ENCODE measurements at regions not wholly inside any gene's neighbourhood (a gene's known extent, or its start where the extent isn't known, plus 50 kb on each side); places are given as distances from the start of the nearest gene placed in this dataset.

DNA sequence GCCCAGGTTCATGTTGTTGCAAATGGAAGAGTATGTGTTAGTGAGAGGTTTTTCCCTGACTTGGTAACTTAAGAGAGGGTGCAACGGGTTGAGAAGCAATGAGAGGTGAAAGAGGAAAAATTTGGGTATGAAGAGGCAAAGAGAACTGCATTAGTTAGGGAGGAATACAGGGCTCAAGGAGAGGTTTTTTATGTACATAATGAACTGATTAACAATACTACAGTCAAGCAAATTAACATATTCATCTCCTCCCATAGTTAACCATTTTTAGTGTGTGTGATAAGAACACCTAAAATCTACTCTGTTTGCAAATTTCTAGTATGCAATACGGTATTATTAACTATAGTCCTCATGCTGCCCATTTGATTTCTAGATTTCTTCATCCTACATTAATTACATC, 79.5 kb upstream of the HTR1E start:
- H3K27me3 ChIP-seq (ENCODE audit: insufficient read depth in 3 of 3, low read length in 2 of 3): no peaks in the 10 kb centered on the region
- H3K36me3 ChIP-seq (ENCODE audit: insufficient read depth in 1 of 2, low read depth in 1 of 2): no peaks in the 10 kb centered on the region
- ATAC-seq (no peak), DNase-seq (no peak)
- intact Hi-C loops (cut with DNase I): loop anchor here (10.0 kb wide), 2 partner anchors 933 to 1103 kb away; no protein-coding TSS in a partner anchor
- H3K27ac ChIP-seq: no peak overlapping the region
- no peaks in the 10 kb centered on the region for H3K4me1 ChIP-seq
- WGBS, 3 donors: 73 to 80% (median 73%) methylated on average over 2 of the region's 2 CpGs
- H3K9me3 ChIP-seq: no peaks in the 10 kb centered on the region
- no peak overlapping the region for H3K4me3 ChIP-seq
- no peak for TF ChIP-seq CTCF (IDR thresholded peaks at IDR 0.05)

DNA sequence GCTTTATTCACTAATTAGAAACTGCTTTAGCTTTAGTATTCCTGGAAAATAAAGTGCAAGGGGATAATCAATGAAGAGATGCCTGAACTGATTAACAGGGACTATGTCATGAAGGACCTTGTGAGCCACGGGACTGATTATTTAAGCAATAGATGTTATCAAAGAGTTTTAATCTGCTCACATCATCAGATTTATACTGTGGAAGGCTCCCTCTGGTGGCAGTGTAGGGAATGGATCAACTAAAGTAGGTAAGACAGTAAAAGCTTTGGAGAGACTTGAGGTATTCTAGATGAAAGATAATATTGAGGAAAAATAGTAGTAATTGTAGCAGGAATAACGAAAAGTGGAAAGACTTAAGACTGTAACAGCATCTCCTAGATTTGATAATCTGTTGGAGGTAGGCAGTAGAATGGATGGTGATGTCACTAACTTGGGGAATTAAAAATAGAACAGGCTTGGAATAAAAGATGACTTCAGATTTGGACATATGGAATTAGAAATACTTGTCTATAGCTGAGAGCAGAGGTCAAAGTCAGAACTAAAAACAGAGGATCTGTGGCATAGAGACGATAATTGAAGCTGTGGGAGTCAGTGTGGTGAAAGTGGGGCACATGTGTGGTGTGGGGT, 80.3 kb upstream of the HTR1E start:
- DNase-seq (no peak), ATAC-seq (no peak)
- no peaks in the 10 kb centered on the region for H3K9me3 ChIP-seq
- no peaks in the 10 kb centered on the region for H3K27me3 ChIP-seq (ENCODE audit: insufficient read depth in 3 of 3, low read length in 2 of 3)
- H3K36me3 ChIP-seq (ENCODE audit: insufficient read depth in 1 of 2, low read depth in 1 of 2): no peaks in the 10 kb centered on the region
- peak; percentile 57 for TF ChIP-seq CTCF (IDR thresholded peaks at IDR 0.05)
- intact Hi-C loops (cut with DNase I): loop anchor here (10.0 kb wide), 2 partner anchors 932 to 1102 kb away; no protein-coding TSS in a partner anchor
- H3K27ac ChIP-seq: no peak overlapping the region
- H3K4me1 ChIP-seq: no peaks in the 10 kb centered on the region
- no peak overlapping the region for H3K4me3 ChIP-seq
- 22 to 26% (median 24%) methylated on average over 3 of the region's 3 CpGs for WGBS, 3 donors

- DNase-seq (no peak), ATAC-seq (no peak)
- no peaks in the 10 kb centered on the region for H3K9me3 ChIP-seq
- no peak overlapping the region for H3K4me3 ChIP-seq
- no peaks in the 10 kb centered on the region for H3K36me3 ChIP-seq (ENCODE audit: insufficient read depth in 1 of 2, low read depth in 1 of 2)
- TF ChIP-seq CTCF (IDR thresholded peaks at IDR 0.05): no peak
- no peak overlapping the region for H3K27ac ChIP-seq
- no peaks in the 10 kb centered on the region for H3K27me3 ChIP-seq (ENCODE audit: insufficient read depth in 3 of 3, low read length in 2 of 3)
- intact Hi-C loops (cut with DNase I): loop anchor here (10.0 kb wide), 2 partner anchors 932 to 1102 kb away; no protein-coding TSS in a partner anchor
- no peaks in the 10 kb centered on the region for H3K4me1 ChIP-seq
Observed at GRCh38 chr6:86856379-86856778, 80.9 kb upstream of the HTR1E start.

DNA sequence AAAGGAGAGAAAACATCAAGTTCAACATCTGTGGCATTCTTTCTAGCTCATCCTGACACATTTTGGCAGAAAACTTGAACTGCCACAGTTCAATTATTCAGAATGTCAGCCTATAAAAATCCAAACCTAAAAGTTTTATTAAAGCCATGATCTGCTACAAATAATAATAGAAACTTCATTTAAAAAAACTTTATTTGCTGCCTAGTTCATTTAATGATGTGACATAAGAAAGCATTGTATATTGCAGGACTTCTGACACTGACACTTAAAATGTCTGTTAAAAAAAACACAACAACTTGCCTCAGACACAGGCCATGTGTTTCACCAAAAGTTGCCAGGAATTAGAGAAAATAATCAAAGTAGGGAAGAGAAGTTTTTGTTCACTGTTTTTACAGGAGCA, 88.3 kb upstream of the HTR1E start:
- TF ChIP-seq CTCF (IDR thresholded peaks at IDR 0.05): no peak

DNA sequence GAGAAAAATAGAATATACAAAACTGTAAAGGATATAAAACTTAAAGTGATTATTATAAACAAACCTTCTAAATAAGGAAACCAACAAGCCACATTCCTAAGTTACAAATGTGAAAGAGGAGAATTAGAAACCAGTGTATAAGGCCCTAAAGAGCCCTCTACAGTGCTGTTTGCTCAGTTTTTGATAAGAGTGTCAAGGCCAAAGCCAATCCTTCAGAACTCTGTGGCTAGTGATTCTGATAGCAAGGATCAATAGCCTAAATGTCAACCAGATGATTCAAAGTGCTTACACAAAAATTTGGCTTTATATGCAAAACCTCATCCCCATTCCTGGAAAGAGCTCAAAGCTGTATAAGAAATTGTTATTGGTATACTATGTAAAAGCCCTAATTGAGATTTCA, 104.6 kb upstream of the HTR1E start:
- H3K36me3 ChIP-seq (ENCODE audit: insufficient read depth in 1 of 2, low read depth in 1 of 2): no peaks in the 10 kb centered on the region
- H3K27me3 ChIP-seq (ENCODE audit: insufficient read depth in 3 of 3, low read length in 2 of 3): no peaks in the 10 kb centered on the region
- no peak for TF ChIP-seq CTCF (IDR thresholded peaks at IDR 0.05)
- ATAC-seq (no peak), DNase-seq (no peak)
- H3K4me1 ChIP-seq: no peaks in the 10 kb centered on the region
- no peaks in the 10 kb centered on the region for H3K9me3 ChIP-seq
- intact Hi-C loops (cut with DNase I): no loop called here
- no peak overlapping the region for H3K4me3 ChIP-seq
- H3K27ac ChIP-seq: no peak overlapping the region

More for the DNA sequence above, 88.3 kb upstream of the HTR1E start:
- Histone ChIP-seq H3K4me3 (no peak overlapping the region), H3K4me1 (no peaks in the 10 kb centered on the region), H3K36me3 (ENCODE audit: insufficient read depth in 1 of 2, low read depth in 1 of 2) (no peaks in the 10 kb centered on the region), H3K27me3 (ENCODE audit: insufficient read depth in 3 of 3, low read length in 2 of 3) (no peaks in the 10 kb centered on the region), H3K9me3 (no peaks in the 10 kb centered on the region), H3K27ac (no peak overlapping the region)
- no peak for ATAC-seq
- intact Hi-C loops (cut with DNase I): no loop called here
- DNase-seq: no peak

Data from psoas muscle (tissue), 7 donors.